DOHH2 (cell line): ENCODE measurements at regions not wholly inside any gene's neighbourhood (a gene's known extent, or its start where the extent isn't known, plus 50 kb on each side); places are given as distances from the start of the nearest gene placed in this dataset.

ENCODE experiments used
- H3F3A ChIP-seq: fragments of 200-600 bp; sonication (generic), shearing (Covaris generic); 2 replicates; pipeline ENCODE4 v1.6.0; 2016; ENCODE audit warnings: antibody characterized with exemption, mild to moderate bottlenecking; ENCODE audit not compliant: control insufficient read depth, insufficient read depth
- H3K27ac ChIP-seq: fragments of 200-600 bp; sonication (generic); 2 replicates; pipeline ENCODE4 v1.5.1; 2014; ENCODE audit warnings: low read depth, mild to moderate bottlenecking, low read length, moderate library complexity
- H3K27me3 ChIP-seq: fragments of 200-600 bp; sonication (generic); 2 replicates; pipeline ENCODE4 v1.6.1; 2014; ENCODE audit warnings: mild to moderate bottlenecking, low read length, mixed read lengths; ENCODE audit not compliant: control insufficient read depth
- H3K36me3 ChIP-seq: fragments of 200-600 bp; sonication (generic); 2 replicates; pipeline ENCODE4 v1.6.1; 2014; ENCODE audit warnings: mild to moderate bottlenecking, low read length, moderate library complexity, mixed read lengths; ENCODE audit not compliant: control insufficient read depth
- H3K4me1 ChIP-seq: fragments of 200-600 bp; sonication (generic); 2 replicates; pipeline ENCODE4 v1.6.1; 2014; ENCODE audit warnings: mild to moderate bottlenecking, low read length, mixed read lengths; ENCODE audit not compliant: control insufficient read depth
- H3K4me2 ChIP-seq: fragments of 200-600 bp; sonication (generic); 2 replicates; pipeline ENCODE4 v1.6.0; 2014; ENCODE audit warnings: mild to moderate bottlenecking, low read length, moderate library complexity
- H3K4me3 ChIP-seq: fragments of 200-600 bp; sonication (generic); 2 replicates; pipeline ENCODE4 v1.5.1; 2014; ENCODE audit warnings: mild to moderate bottlenecking, low read length, mixed read lengths
- H3K79me2 ChIP-seq: fragments of 200-600 bp; sonication (generic); 2 replicates; pipeline ENCODE4 v1.6.1; 2014; ENCODE audit warnings: mild to moderate bottlenecking, low read length, mixed read lengths; ENCODE audit not compliant: control insufficient read depth
- H3K9me2 ChIP-seq: fragments of 200-600 bp; sonication (generic); replicated peaks from 2 replicates; pipeline ENCODE4 v1.6.1; 2014; ENCODE audit warnings: mild to moderate bottlenecking, low read length, mixed read lengths; ENCODE audit not compliant: control insufficient read depth
- H3K9me3 ChIP-seq: fragments of 200-600 bp; sonication (generic); 2 replicates; pipeline ENCODE4 v1.6.1; 2014; ENCODE audit warnings: antibody characterized with exemption, low read length, mixed read lengths; ENCODE audit not compliant: control insufficient read depth, insufficient read depth
- H4K20me1 ChIP-seq: fragments of 200-600 bp; sonication (generic); 2 replicates; pipeline ENCODE4 v1.6.0; 2014; ENCODE audit warnings: low read depth, mild to moderate bottlenecking, antibody characterized with exemption, low read length, moderate library complexity; ENCODE audit not compliant: control insufficient read depth, insufficient read depth
- EZH2phosphoT487 ChIP-seq: fragments of 200-600 bp; sonication (generic); IDR thresholded peaks from 2 replicates; pipeline ENCODE4 v1.6.1; 2017; ENCODE audit warnings: borderline replicate concordance, mild to moderate bottlenecking, antibody characterized with exemption, low read length, moderate library complexity, mixed read lengths
- TF ChIP-seq, protein P1 (sequence below): fragments of 200-600 bp; sonication (generic); IDR thresholded peaks from one replicate; pipeline ENCODE4 v1.5.1; 2014; ENCODE audit warnings: antibody characterized with exemption, mild to moderate bottlenecking, low read depth, low read length; ENCODE audit not compliant: poor library complexity, severe bottlenecking

DNA sequence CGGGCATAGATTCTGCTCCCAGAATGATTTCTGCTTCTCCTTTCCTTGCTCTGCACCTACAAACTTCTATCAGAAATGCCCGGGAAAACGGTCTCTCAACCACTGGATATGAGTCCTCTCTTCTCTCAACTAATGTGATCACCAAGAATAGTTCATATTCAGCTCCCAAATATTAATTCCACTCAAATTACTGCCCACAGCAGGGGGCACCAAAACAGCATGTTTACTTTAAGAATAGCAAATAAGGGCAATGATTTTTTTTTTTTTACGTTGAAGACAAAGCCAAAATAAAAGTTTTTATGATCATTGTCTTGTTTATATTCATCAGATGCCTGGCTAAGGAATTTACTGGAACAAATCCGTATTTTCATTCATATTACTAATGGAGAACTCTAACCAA lies 94.9 kb upstream of the PRSS1 start:
- H3K27me3 ChIP-seq, result peaks cover 23% of the 10 kb centered on the region
- no peak for TF ChIP-seq EZH2phosphoT487
- TF ChIP-seq, protein P1, sequence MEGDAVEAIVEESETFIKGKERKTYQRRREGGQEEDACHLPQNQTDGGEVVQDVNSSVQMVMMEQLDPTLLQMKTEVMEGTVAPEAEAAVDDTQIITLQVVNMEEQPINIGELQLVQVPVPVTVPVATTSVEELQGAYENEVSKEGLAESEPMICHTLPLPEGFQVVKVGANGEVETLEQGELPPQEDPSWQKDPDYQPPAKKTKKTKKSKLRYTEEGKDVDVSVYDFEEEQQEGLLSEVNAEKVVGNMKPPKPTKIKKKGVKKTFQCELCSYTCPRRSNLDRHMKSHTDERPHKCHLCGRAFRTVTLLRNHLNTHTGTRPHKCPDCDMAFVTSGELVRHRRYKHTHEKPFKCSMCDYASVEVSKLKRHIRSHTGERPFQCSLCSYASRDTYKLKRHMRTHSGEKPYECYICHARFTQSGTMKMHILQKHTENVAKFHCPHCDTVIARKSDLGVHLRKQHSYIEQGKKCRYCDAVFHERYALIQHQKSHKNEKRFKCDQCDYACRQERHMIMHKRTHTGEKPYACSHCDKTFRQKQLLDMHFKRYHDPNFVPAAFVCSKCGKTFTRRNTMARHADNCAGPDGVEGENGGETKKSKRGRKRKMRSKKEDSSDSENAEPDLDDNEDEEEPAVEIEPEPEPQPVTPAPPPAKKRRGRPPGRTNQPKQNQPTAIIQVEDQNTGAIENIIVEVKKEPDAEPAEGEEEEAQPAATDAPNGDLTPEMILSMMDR, result peak; percentile 54
- no peak overlapping the region for H3K27ac ChIP-seq
- no peaks in the 10 kb centered on the region for H3K79me2 ChIP-seq
- H3K36me3 ChIP-seq, result no peaks in the 10 kb centered on the region
- H3K4me3 ChIP-seq, result no peak overlapping the region
- no peaks in the 10 kb centered on the region for H4K20me1 ChIP-seq
- no peaks in the 10 kb centered on the region for H3K4me1 ChIP-seq
- no peaks in the 10 kb centered on the region for H3K9me2 ChIP-seq
- no peaks in the 10 kb centered on the region; the same call in 1 of the 2 replicates for H3K9me3 ChIP-seq
- no peaks in the 10 kb centered on the region for H3F3A ChIP-seq
- H3K4me2 ChIP-seq, result no peak overlapping the region

DNA sequence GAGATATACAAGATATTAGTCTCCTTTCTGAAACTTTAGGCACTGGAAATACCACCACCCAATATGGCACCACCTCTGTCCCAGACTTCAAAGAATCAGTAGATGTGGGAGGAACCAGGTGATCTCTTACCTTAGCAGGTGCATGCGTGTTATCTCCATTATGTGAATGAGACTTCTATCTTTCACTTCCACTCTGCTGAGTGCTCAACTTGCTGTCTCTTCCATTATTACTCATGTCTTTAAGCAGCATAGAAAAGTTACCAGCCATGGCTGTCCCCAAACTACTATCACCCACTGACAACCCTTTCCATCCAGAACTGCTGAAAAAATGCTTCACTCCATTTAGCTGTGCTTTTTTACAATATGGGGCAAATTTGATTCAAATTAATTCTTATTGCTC lies 101.5 kb upstream of the PRSS1 start:
- H3K9me3 ChIP-seq, result no peaks in the 10 kb centered on the region; the same call in 1 of the 2 replicates
- H3K79me2 ChIP-seq, result no peaks in the 10 kb centered on the region
- H3F3A ChIP-seq, result no peaks in the 10 kb centered on the region
- H3K4me3 ChIP-seq, result no peak overlapping the region
- no peak overlapping the region for H3K4me2 ChIP-seq
- H3K4me1 ChIP-seq, result peaks cover 12% of the 10 kb centered on the region
- no peaks in the 10 kb centered on the region for H4K20me1 ChIP-seq
- TF ChIP-seq, protein P1, result no peak
- TF ChIP-seq EZH2phosphoT487, result no peak
- H3K27me3 ChIP-seq, result peaks cover 54% of the 10 kb centered on the region
- H3K36me3 ChIP-seq, result no peaks in the 10 kb centered on the region
- H3K9me2 ChIP-seq, result no peaks in the 10 kb centered on the region
- no peak overlapping the region for H3K27ac ChIP-seq

DNA sequence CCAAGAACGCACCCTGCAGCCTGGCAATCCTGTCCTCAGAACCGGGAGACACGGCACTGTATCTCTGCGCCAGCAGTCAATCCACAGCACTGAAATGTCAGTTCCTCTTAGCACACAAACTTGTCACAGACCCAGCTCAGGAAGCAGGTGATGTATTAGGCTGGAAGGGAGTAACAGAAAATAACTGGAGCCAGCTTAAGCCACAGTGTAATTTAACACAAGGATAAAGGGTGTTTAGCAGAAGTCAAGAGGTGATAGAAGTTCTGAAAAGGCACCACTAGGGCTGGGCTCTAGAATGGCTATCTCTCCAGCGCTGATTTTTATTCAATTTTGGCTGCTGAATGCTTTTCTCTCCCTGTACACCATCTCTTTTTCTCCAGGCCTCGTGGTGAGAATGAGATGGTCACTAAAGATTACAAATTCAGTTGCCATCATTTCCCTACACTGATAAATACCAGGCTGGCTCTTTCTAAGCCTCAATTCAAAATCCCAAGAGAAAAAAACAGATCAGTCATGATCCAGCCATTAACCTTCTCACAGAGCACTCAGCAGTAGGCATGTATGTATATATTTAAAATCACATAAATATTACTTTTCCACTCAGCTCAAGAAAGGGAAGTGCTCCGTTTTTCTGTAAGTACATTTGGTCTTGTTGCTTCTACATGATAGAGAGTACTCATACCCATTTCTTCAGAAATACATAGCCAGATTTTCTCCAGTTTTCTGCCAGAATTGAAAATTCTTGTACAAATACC lies 102.7 kb upstream of the PRSS1 start:
- H3K9me3 ChIP-seq, result no peaks in the 10 kb centered on the region; the same call in 1 of the 2 replicates
- no peaks in the 10 kb centered on the region for H3K36me3 ChIP-seq
- peak overlapping the region; percentile 53 for H3K4me2 ChIP-seq
- peaks cover 12% of the 10 kb centered on the region for H3K4me1 ChIP-seq
- TF ChIP-seq EZH2phosphoT487, result no peak
- TF ChIP-seq, protein P1, result no peak
- H4K20me1 ChIP-seq, result no peaks in the 10 kb centered on the region
- peak overlapping the region; percentile 7 for H3K4me3 ChIP-seq
- no peaks in the 10 kb centered on the region for H3K9me2 ChIP-seq
- no peaks in the 10 kb centered on the region for H3K79me2 ChIP-seq
- H3K27ac ChIP-seq, result no peak overlapping the region
- peaks cover 61% of the 10 kb centered on the region for H3K27me3 ChIP-seq
- H3F3A ChIP-seq, result no peaks in the 10 kb centered on the region
